ENCODE measurements at regions not wholly inside any gene's neighbourhood (a gene's known extent, or its start where the extent isn't known, plus 50 kb on each side); places are given as distances from the start of the nearest gene placed in this dataset.
"Not testable (repeated sequence)": the region's sequence is repeated elsewhere in the genome, so short reads cannot be mapped to it uniquely, and the experiment has no call there.

GRCh38 chrX:38494239-38494823 lies 67.0 kb upstream of the TSPAN7 start:
- ATAC-seq: no peak
- DNase-seq: peak in 1 of 6 donors; percentile 16
- TF ChIP-seq CTCF (IDR thresholded peaks at IDR 0.05): no peak
- intact Hi-C loops (cut with DNase I): no loop called here
- H3K9me3 ChIP-seq: no peaks in the 10 kb centered on the region
- no peak for FAIRE-seq
- H3K4me3 ChIP-seq: no peak overlapping the region
- no peaks in the 10 kb centered on the region for H3K4me1 ChIP-seq
- no peaks in the 10 kb centered on the region for H3K36me3 ChIP-seq
- 36 to 57% methylated on average over 3 of the region's 3 CpGs for WGBS, 2 donors
- H3K27ac ChIP-seq: no peak overlapping the region
- H3K27me3 ChIP-seq: peaks cover 0 to 12% (median 0%) of the 10 kb centered on the region in 4 donors

GRCh38 chrX:38499658-38500057 lies 61.7 kb upstream of the TSPAN7 start:
- FAIRE-seq: peak; percentile 23
- H3K4me1 ChIP-seq; H3K4me3 ChIP-seq; DNase-seq; H3K27ac ChIP-seq; ATAC-seq; H3K27me3 ChIP-seq; H3K9me3 ChIP-seq; intact Hi-C loops (cut with DNase I); H3K36me3 ChIP-seq: not testable (repeated sequence)
- 86 to 94% methylated on average over 3 of the region's 3 CpGs for WGBS, 2 donors

- FAIRE-seq (no peak), DNase-seq (no peak), ATAC-seq (no peak)
- 54 to 78% methylated on average over 1 of the region's 1 CpG for WGBS, 2 donors
- Histone ChIP-seq H3K27me3 (peaks cover 0 to 5% (median 0%) of the 10 kb centered on the region in 4 donors), H3K4me3 (no peak overlapping the region), H3K36me3 (no peaks in the 10 kb centered on the region), H3K9me3 (peaks cover 0 to 5% (median 0%) of the 10 kb centered on the region in 4 donors), H3K27ac (no peak overlapping the region), H3K4me1 (no peaks in the 10 kb centered on the region)
- TF ChIP-seq CTCF (IDR thresholded peaks at IDR 0.05): no peak
- intact Hi-C loops (cut with DNase I): no loop called here
Observed at GRCh38 chrX:38500141-38500540, 61.2 kb upstream of the TSPAN7 start.

DNA sequence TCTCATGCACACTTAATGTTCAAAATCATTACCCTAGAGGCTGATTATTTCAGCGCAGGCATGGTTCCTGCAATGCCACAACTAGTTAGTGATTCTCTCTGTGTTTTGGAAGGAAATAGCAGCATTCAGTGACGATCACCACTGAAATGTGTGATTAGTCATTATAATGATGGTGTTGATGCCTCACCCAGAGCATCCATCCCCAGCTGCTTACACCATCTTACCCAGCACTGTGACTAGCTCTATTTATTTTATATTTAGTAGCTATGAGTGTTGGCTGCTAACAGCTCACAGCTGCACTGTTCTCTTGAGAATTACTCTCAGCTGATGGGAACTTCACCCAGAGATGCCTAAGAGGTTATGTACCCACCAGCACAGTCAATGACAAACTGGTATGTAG lies 60.5 kb upstream of the TSPAN7 start:
- no peak for ATAC-seq
- H3K27me3 ChIP-seq: peaks cover 0 to 5% (median 0%) of the 10 kb centered on the region in 4 donors
- no peak overlapping the region for H3K4me3 ChIP-seq
- intact Hi-C loops (cut with DNase I): no loop called here
- H3K36me3 ChIP-seq: no peaks in the 10 kb centered on the region
- no peak overlapping the region for H3K27ac ChIP-seq
- peaks cover 0 to 5% (median 0%) of the 10 kb centered on the region in 4 donors for H3K9me3 ChIP-seq
- DNase-seq: no peak
- FAIRE-seq: no peak
- WGBS, 2 donors: 67 to 69% methylated on average over 2 of the region's 2 CpGs
- no peaks in the 10 kb centered on the region for H3K4me1 ChIP-seq
- no peak for TF ChIP-seq CTCF (IDR thresholded peaks at IDR 0.05)

DNA sequence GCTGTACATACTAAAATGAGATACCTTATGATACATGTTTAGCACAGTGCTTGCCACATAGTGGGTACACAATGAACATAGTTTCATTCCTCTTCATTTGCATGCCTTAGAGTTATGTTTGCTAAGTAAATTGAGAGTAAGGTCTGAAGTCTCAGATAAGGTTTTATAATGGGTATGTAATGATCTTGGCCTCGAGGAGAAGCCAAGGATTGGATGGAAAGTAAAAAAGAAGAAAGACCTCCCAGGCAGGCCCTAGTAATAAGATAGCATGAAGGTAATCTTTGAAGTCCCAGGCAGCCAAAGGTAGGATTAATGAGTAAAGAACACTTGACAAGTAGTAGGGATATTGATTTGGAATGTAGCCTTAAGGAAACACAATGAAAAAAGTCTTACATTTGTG lies 55.8 kb upstream of the TSPAN7 start:
- Histone ChIP-seq H3K4me1 (no peaks in the 10 kb centered on the region), H3K27me3 (peaks cover 0 to 5% (median 0%) of the 10 kb centered on the region in 4 donors), H3K27ac (no peak overlapping the region), H3K4me3 (no peak overlapping the region), H3K9me3 (peaks cover 0 to 5% (median 0%) of the 10 kb centered on the region in 4 donors), H3K36me3 (no peaks in the 10 kb centered on the region)
- ATAC-seq (no peak), FAIRE-seq (no peak), DNase-seq (no peak)
- TF ChIP-seq CTCF (IDR thresholded peaks at IDR 0.05): no peak
- WGBS, 2 donors: 12 to 21% methylated on average over 1 of the region's 1 CpG
- intact Hi-C loops (cut with DNase I): no loop called here
